HepG2 (cell line): ENCODE measurements at regions not wholly inside any gene's neighbourhood (a gene's known extent, or its start where the extent isn't known, plus 50 kb on each side); places are given as distances from the start of the nearest gene placed in this dataset.

Source experiments
- ATAC-seq: fragments of 200-7000 bp; cut with Tn5 transposase; 3 replicates; pipeline ENCODE4 v1.9.1; 2020; ENCODE audit warnings: mild to moderate bottlenecking, moderate library complexity
- BruUV-seq: library from RNA; stranded (reverse); fragments of 400-500 nt; replicated peaks from 2 replicates; lab custom pipeline; 2021; lab: Mats Ljungman, UMichigan
- CTCF ChIA-PET: fragments of 300-600 bp; formaldehyde crosslinking; extraction: SDS; loops from one replicate; lab custom pipeline; 2021; ENCODE audit warnings: low total read pairs, inconsistent platforms, low intra/inter-chr PET ratio; lab: Yijun Ruan, JAX
- POLR2A ChIA-PET: fragments of 350-600 bp; sonication (Branson Sonifier 250); formaldehyde crosslinking; loops from one replicate; lab custom pipeline; 2020; ENCODE audit warnings: antibody characterized with exemption, inconsistent platforms; lab: Yijun Ruan, JAX
- DNase-seq: peaks from one replicate; pipeline ENCODE4 v3.0.0-alpha.2; 2015; ENCODE audit warnings: low spot score
- FAIRE-seq: peaks from 3 replicates; lab custom pipeline; 2011; peaks lifted over from hg19 to GRCh38; lab: Jason Lieb, UNC
- H2AFZ ChIP-seq: one replicate; pipeline ENCODE4 v1.6.1; 2011; ENCODE audit warnings: low read length, inconsistent platforms
- H3K27ac ChIP-seq: fragments of 300-600 bp; 3 replicates; pipeline ENCODE4 v1.8.0; 2011; ENCODE audit warnings: mixed run types, mild to moderate bottlenecking, mixed read lengths, low read length, inconsistent platforms; ENCODE audit not compliant: insufficient read depth; ENCODE audit errors: extremely low read length
- H3K27me3 ChIP-seq, 2 experiments: fragments of 200-600 bp in 1 of 2; 2 replicates in 1 of 2; 3 replicates in 1 of 2; pipeline versions ENCODE4 v1.6.0 to v1.8.0; 2011; ENCODE audit warnings: low read length in 2 of 2, mild to moderate bottlenecking in 2 of 2, moderate library complexity in 2 of 2, inconsistent platforms in 1 of 2; ENCODE audit not compliant: insufficient read depth in 2 of 2, control insufficient read depth in 1 of 2
- H3K36me3 ChIP-seq, 2 experiments: fragments of 200-600 bp in 1 of 2; replicated peaks in 1 of 2; 2 replicates in 1 of 2; 3 replicates in 1 of 2; pipeline versions ENCODE4 v1.5.1 to v1.8.0; 2011; ENCODE audit warnings: low read length in 2 of 2, inconsistent platforms in 1 of 2; ENCODE audit not compliant: insufficient read depth in 2 of 2, control insufficient read depth in 1 of 2
- H3K4me1 ChIP-seq: 2 replicates; pipeline ENCODE4 v1.5.1; 2012; ENCODE audit warnings: low read length, inconsistent platforms; ENCODE audit not compliant: insufficient read depth
- H3K4me2 ChIP-seq: 2 replicates; pipeline ENCODE4 v1.6.0; 2011; ENCODE audit warnings: low read depth, low read length, inconsistent platforms
- H3K4me3 ChIP-seq, 3 experiments: fragments of 200-600 bp in 1 of 3; sonication (generic), shearing (Covaris generic) in 1 of 3; replicated peaks in 1 of 3; 2 replicates each; pipeline ENCODE4 v1.5.1; 2011 to 2016; ENCODE audit warnings: low read length in 3 of 3, inconsistent platforms in 2 of 3, low read depth in 2 of 3, mild to moderate bottlenecking in 2 of 3, control low read depth in 1 of 3, mixed read lengths in 1 of 3; ENCODE audit not compliant: insufficient read depth in 1 of 3
- H3K79me2 ChIP-seq: one replicate; pipeline ENCODE4 v1.6.1; 2011; ENCODE audit warnings: low read length, inconsistent platforms; ENCODE audit not compliant: insufficient read depth
- H3K9ac ChIP-seq: 2 replicates; pipeline ENCODE4 v1.6.0; 2011; ENCODE audit warnings: mild to moderate bottlenecking, low read depth, low read length, inconsistent platforms; ENCODE audit not compliant: insufficient read depth
- H3K9me3 ChIP-seq: 2 replicates; pipeline ENCODE4 v1.5.1; 2012; ENCODE audit warnings: mild to moderate bottlenecking, low read length
- H4K20me1 ChIP-seq: 2 replicates; pipeline ENCODE4 v1.6.0; 2011; ENCODE audit warnings: inconsistent platforms, mild to moderate bottlenecking, low read length, moderate library complexity; ENCODE audit not compliant: insufficient read depth
- BHLHE40 ChIP-seq: IDR thresholded peaks from 2 replicates; pipeline ENCODE4 v1.6.1; 2011; ENCODE audit warnings: low read length, improper control_type of control experiment
- CCDC6 ChIP-seq: sonication (generic); formaldehyde crosslinking; IDR thresholded peaks from 2 replicates; pipeline ENCODE4 v1.8.1; 2022; ENCODE audit warnings: mild to moderate bottlenecking, missing genetic modification reagents, moderate library complexity
- HNRNPUL1 ChIP-seq: fragments of 200-400 bp; formaldehyde crosslinking; IDR thresholded peaks from 2 replicates; pipeline ENCODE4 v1.6.1; 2017; ENCODE audit warnings: low read depth, mild to moderate bottlenecking, low read length, moderate library complexity
- MAFF ChIP-seq: IDR thresholded peaks from 2 replicates; pipeline ENCODE4 v1.6.1; 2011; ENCODE audit warnings: low read depth, low read length, improper control_type of control experiment
- MAFK ChIP-seq, 2 experiments: IDR thresholded peaks in 1 of 2; conservative IDR thresholded peaks in 1 of 2; 2 replicates each; pipeline ENCODE4 v1.6.1; 2011; ENCODE audit warnings: improper control_type of control experiment in 2 of 2, low read length in 2 of 2
- MEIS1 ChIP-seq: sonication (generic); formaldehyde crosslinking; IDR thresholded peaks from 2 replicates; pipeline ENCODE4 v1.9.0; 2021; ENCODE audit warnings: mild to moderate bottlenecking, missing genetic modification reagents, moderate library complexity, borderline replicate concordance
- NPAS2 ChIP-seq: sonication (generic); formaldehyde crosslinking; IDR thresholded peaks from 2 replicates; pipeline ENCODE4 v1.8.0; 2022; ENCODE audit warnings: mild to moderate bottlenecking, missing genetic modification reagents, borderline replicate concordance
- ZBTB8A ChIP-seq: sonication (generic); formaldehyde crosslinking; IDR thresholded peaks from 2 replicates; pipeline ENCODE4 v1.4.0; 2020; ENCODE audit warnings: mild to moderate bottlenecking, low read depth, missing genetic modification reagents, borderline replicate concordance
- ZNF224 ChIP-seq: sonication (generic); formaldehyde crosslinking; IDR thresholded peaks from 2 replicates; pipeline ENCODE4 v1.5.0; 2020; ENCODE audit warnings: mild to moderate bottlenecking, missing genetic modification reagents
- ZNF703 ChIP-seq: sonication (generic); formaldehyde crosslinking; IDR thresholded peaks from 2 replicates; pipeline ENCODE4 v1.5.1; 2020; ENCODE audit warnings: missing genetic modification reagents, mild to moderate bottlenecking, moderate library complexity, borderline replicate concordance
- WGBS: methylation state at CpG from one replicate; pipeline ENCODE4 v1.1.6; 2017; ENCODE audit warnings: low lambda C conversion rate; 5-methylcytosine and 5-hydroxymethylcytosine counted together
- in situ Hi-C: cut with HindIII; loops from 2 replicates; pipeline ENCODE4 v1.10.0; 2017; ENCODE audit warnings: low pct_unique_long_range_greater_than_20kb; ENCODE audit not compliant: extremely low pct_ligation_motif_present
- intact Hi-C: fragments of 100-400 bp; cut with micrococcal nuclease; formaldehyde crosslinking; loops from one replicate; pipeline ENCODE4 v1.10.0; 2022; ENCODE audit not compliant: unreplicated experiment

- DNase-seq (no peak), ATAC-seq (no peak), FAIRE-seq (no peak)
- Histone ChIP-seq H3K4me2 (no peak overlapping the region), H3K36me3 (no peaks in the 10 kb centered on the region), H3K4me1 (no peaks in the 10 kb centered on the region), H3K79me2 (no peaks in the 10 kb centered on the region), H3K9ac (no peak overlapping the region), H3K27me3 (no peaks in the 10 kb centered on the region), H3K27ac (no peak overlapping the region), H2AFZ (no peak overlapping the region), H4K20me1 (no peaks in the 10 kb centered on the region), H3K4me3 (no peak overlapping the region), H3K9me3 (no peaks in the 10 kb centered on the region)
- in situ Hi-C loops = no loop called here
- CTCF ChIA-PET = no interaction called here
- WGBS = 2% methylated on average over 2 of the region's 2 CpGs
- POLR2A ChIA-PET = no interaction called here
- intact Hi-C loops = no loop called here
- TF ChIP-seq ZNF224 (CRISPR knock-in tag) (no peak), ZBTB8A (no peak), MAFK (conservative IDR thresholded peaks at IDR 0.05 in 1 of 2, IDR thresholded peaks at IDR 0.05 in 1 of 2; ENCODE audit: low read length in 2 of 2) (peak; percentile 97 to 98), MAFF (peak; percentile 97)
- BruUV-seq = no TSS peak
These were observed 1600.7 kb upstream of the ACVR2A start for GRCh38 chr2:146244131-146244530.

- no peak for FAIRE-seq
- Histone ChIP-seq H3K79me2 (no peaks in the 10 kb centered on the region), H3K36me3 (no peaks in the 10 kb centered on the region), H3K9ac (no peak overlapping the region), H3K27ac (no peak overlapping the region), H3K27me3 (no peaks in the 10 kb centered on the region), H3K4me1 (no peaks in the 10 kb centered on the region), H4K20me1 (no peaks in the 10 kb centered on the region), H3K9me3 (no peaks in the 10 kb centered on the region), H3K4me3 (no peak overlapping the region), H2AFZ (no peak overlapping the region), H3K4me2 (no peak overlapping the region)
- BruUV-seq = no TSS peak
- intact Hi-C loops = no loop called here
- TF ChIP-seq CCDC6 (no peak), BHLHE40 (no peak), MEIS1 (no peak), ZNF703 (CRISPR knock-in tag) (no peak), NPAS2 (no peak), HNRNPUL1 (no peak)
- DNase-seq = no peak
- POLR2A ChIA-PET = no interaction called here
- WGBS = 3% methylated on average over 1 of the region's 1 CpG
- ATAC-seq = no peak
- CTCF ChIA-PET = no interaction called here
- in situ Hi-C loops = no loop called here
These were observed 1603.8 kb upstream of the ACVR2A start for GRCh38 chr2:146241023-146241422.
